ENCODE measurements at regions not wholly inside any gene's neighbourhood (a gene's known extent, or its start where the extent isn't known, plus 50 kb on each side); places are given as distances from the start of the nearest gene placed in this dataset.
"Not testable (repeated sequence)": the region's sequence is repeated elsewhere in the genome, so short reads cannot be mapped to it uniquely, and the experiment has no call there.

- DNase-seq = no peak
These were observed 50.2 kb upstream of the TP53I11 start for GRCh38 chr11:45000918-45001317.

GRCh38 chr11:45001466-45002165, 50.9 kb upstream of the TP53I11 start:
- no peak for DNase-seq

GRCh38 chr11:45005106-45005505, 54.4 kb upstream of the TP53I11 start:
- no peak for DNase-seq

GRCh38 chr11:45007011-45007410, 56.3 kb upstream of the TP53I11 start:
- DNase-seq = no peak

GRCh38 chr11:45015983-45016382, 65.3 kb upstream of the TP53I11 start:
- DNase-seq = not testable (repeated sequence)

GRCh38 chr11:45016446-45016845, 65.8 kb upstream of the TP53I11 start:
- not testable (repeated sequence) for DNase-seq

- no peak for DNase-seq
These were observed 66.6 kb upstream of the TP53I11 start for GRCh38 chr11:45017329-45017728.

GRCh38 chr11:45021001-45021400, 70.3 kb upstream of the TP53I11 start:
- no peak for DNase-seq

- DNase-seq = peak; percentile 79 to 91
These were observed 71.0 kb upstream of the TP53I11 start for GRCh38 chr11:45021692-45022141.

- DNase-seq = peak in 1 of 2 experiments; percentile 70
These were observed 71.8 kb upstream of the TP53I11 start for GRCh38 chr11:45022294-45023064.

- DNase-seq = no peak
These were observed 72.3 kb upstream of the TP53I11 start for GRCh38 chr11:45023065-45023365.

GRCh38 chr11:45024316-45024715, 73.6 kb upstream of the TP53I11 start:
- DNase-seq = no peak

- no peak for DNase-seq
These were observed 74.3 kb upstream of the TP53I11 start for GRCh38 chr11:45024846-45025588.

- DNase-seq = peak in 1 of 2 experiments; percentile 39
These were observed 75.2 kb upstream of the TP53I11 start for GRCh38 chr11:45025716-45026492.

- peak in 1 of 2 experiments; percentile 70 for DNase-seq
These were observed 76.2 kb upstream of the TP53I11 start for GRCh38 chr11:45026835-45027234.

GRCh38 chr11:45027312-45027711, 76.6 kb upstream of the TP53I11 start:
- DNase-seq = no peak

- DNase-seq = no peak
These were observed 78.4 kb upstream of the TP53I11 start for GRCh38 chr11:45028911-45029682.

- DNase-seq = no peak
These were observed 80.1 kb upstream of the TP53I11 start for GRCh38 chr11:45030778-45031177.

- DNase-seq = no peak
These were observed 81.3 kb upstream of the TP53I11 start for GRCh38 chr11:45031912-45032519.

GRCh38 chr11:45035413-45035812, 84.7 kb upstream of the TP53I11 start:
- DNase-seq = no peak

- DNase-seq = no peak
These were observed 85.3 kb upstream of the TP53I11 start for GRCh38 chr11:45036010-45036409.

- no peak for DNase-seq
These were observed 86.0 kb upstream of the TP53I11 start for GRCh38 chr11:45036733-45037132.

All from NCI-H446 (cell line).